HG03460 (cell line): ENCODE measurements at regions not wholly inside any gene's neighbourhood (a gene's known extent, or its start where the extent isn't known, plus 50 kb on each side); places are given as distances from the start of the nearest gene placed in this dataset.
"Not testable (repeated sequence)": the region's sequence is repeated elsewhere in the genome, so short reads cannot be mapped to it uniquely, and the experiment has no call there.

ENCODE experiments used
- ATAC-seq: cut with Tn5 transposase; IDR thresholded peaks from one replicate; pipeline ENCODE4 v1.9.1; 2021; ENCODE audit not compliant: unreplicated experiment

- no peak for ATAC-seq
Observed at GRCh38 chr1:96865731-96866685, 144.4 kb downstream of the PTBP2 start.

GRCh38 chr1:96872757-96873156, 151.2 kb downstream of the PTBP2 start:
- no peak for ATAC-seq

- ATAC-seq: no peak
Observed at GRCh38 chr1:96878640-96879039, 157.1 kb downstream of the PTBP2 start.

- ATAC-seq: no peak
Observed at GRCh38 chr1:96880626-96881025, 159.0 kb downstream of the PTBP2 start.

GRCh38 chr1:96882096-96882495, 160.5 kb downstream of the PTBP2 start:
- ATAC-seq: no peak

- no peak for ATAC-seq
Observed at GRCh38 chr1:96886474-96886873, 164.9 kb downstream of the PTBP2 start.

GRCh38 chr1:96887501-96887900, 165.9 kb downstream of the PTBP2 start:
- no peak for ATAC-seq

- no peak for ATAC-seq
Observed at GRCh38 chr1:96901783-96902363, 180.3 kb downstream of the PTBP2 start.

GRCh38 chr1:96912248-96912647, 190.7 kb downstream of the PTBP2 start:
- ATAC-seq: no peak

GRCh38 chr1:96915701-96916100, 194.1 kb downstream of the PTBP2 start:
- ATAC-seq: not testable (repeated sequence)

GRCh38 chr1:96918406-96918805, 196.8 kb downstream of the PTBP2 start:
- ATAC-seq: no peak

- no peak for ATAC-seq
Observed at GRCh38 chr1:96922181-96922580, 200.6 kb downstream of the PTBP2 start.

GRCh38 chr1:96923753-96924152, 202.2 kb downstream of the PTBP2 start:
- no peak for ATAC-seq

GRCh38 chr1:96926176-96926575, 204.6 kb downstream of the PTBP2 start:
- no peak for ATAC-seq

GRCh38 chr1:96927125-96927524, 205.5 kb downstream of the PTBP2 start:
- ATAC-seq: no peak

GRCh38 chr1:96931136-96931535, 209.6 kb downstream of the PTBP2 start:
- ATAC-seq: no peak

- ATAC-seq: no peak
Observed at GRCh38 chr1:96934282-96934681, 212.7 kb downstream of the PTBP2 start.

GRCh38 chr1:96944432-96945092, 223.0 kb downstream of the PTBP2 start:
- no peak for ATAC-seq

- no peak for ATAC-seq
Observed at GRCh38 chr1:96945509-96946084, 224.0 kb downstream of the PTBP2 start.

GRCh38 chr1:96955307-96956012, 233.9 kb downstream of the PTBP2 start:
- ATAC-seq: no peak

GRCh38 chr1:96962216-96962615, 240.6 kb downstream of the PTBP2 start:
- no peak for ATAC-seq
